GM12878 (cell line): ENCODE measurements at regions not wholly inside any gene's neighbourhood (a gene's known extent, or its start where the extent isn't known, plus 50 kb on each side); places are given as distances from the start of the nearest gene placed in this dataset.

Experiments used
- ATAC-seq: fragments of 200-7000 bp; cut with Tn5 transposase; 3 replicates; pipeline ENCODE4 v1.9.1; 2020; ENCODE audit warnings: mild to moderate bottlenecking, moderate library complexity
- BruUV-seq: library from RNA; stranded (reverse); fragments of 400-500 nt; replicated peaks from 2 replicates; lab custom pipeline; 2021; lab: Mats Ljungman, UMichigan
- CTCF ChIA-PET: fragments of 300-600 bp; sonication (Branson Sonifier 250); formaldehyde crosslinking; extraction: SDS; loops from one replicate; lab custom pipeline; 2021; ENCODE audit warnings: inconsistent platforms; lab: Yijun Ruan, JAX
- POLR2A ChIA-PET: fragments of 350-600 bp; formaldehyde crosslinking; extraction: SDS; loops from one replicate; lab custom pipeline; 2021; ENCODE audit warnings: inconsistent platforms; lab: Charles Lee
- RAD21 ChIA-PET: fragments of 300-600 bp; sonication (Branson Sonifier 250); formaldehyde crosslinking; loops from one replicate; lab custom pipeline; 2023; ENCODE audit warnings: antibody characterized with exemption; ENCODE audit not compliant: unreplicated experiment; lab: Charles Lee
- SMC1A ChIA-PET: fragments of 300-600 bp; sonication (Branson Sonifier 250); formaldehyde crosslinking; loops from one replicate; lab custom pipeline; 2023; ENCODE audit not compliant: unreplicated experiment, uncharacterized antibody; lab: Charles Lee
- DNase-seq: peaks from one replicate; pipeline ENCODE4 v3.0.0-alpha.2; 2011; ENCODE audit warnings: low read depth, low spot score
- FAIRE-seq: peaks from 3 replicates; lab custom pipeline; 2011; peaks lifted over from hg19 to GRCh38; lab: Jason Lieb, UNC
- H2AFZ ChIP-seq: 2 replicates; pipeline ENCODE4 v1.6.0; 2011; ENCODE audit warnings: low read depth, low read length, control low read depth; ENCODE audit not compliant: control insufficient read depth
- H3K27ac ChIP-seq: 2 replicates; pipeline ENCODE4 v1.5.1; 2011; ENCODE audit warnings: control low read depth; ENCODE audit not compliant: control insufficient read depth, insufficient read depth
- H3K27me3 ChIP-seq, 2 experiments: replicated peaks in 1 of 2; 2 replicates each; pipeline versions ENCODE4 v1.6.0 to v1.6.1; 2011; ENCODE audit warnings: low read length in 1 of 2; ENCODE audit not compliant: control insufficient read depth in 2 of 2, insufficient read depth in 2 of 2
- H3K36me3 ChIP-seq, 2 experiments: 2 replicates each; pipeline ENCODE4 v1.5.1; 2011; ENCODE audit warnings: low read length in 1 of 2; ENCODE audit not compliant: control insufficient read depth in 2 of 2, insufficient read depth in 2 of 2
- H3K4me1 ChIP-seq: 2 replicates; pipeline ENCODE4 v1.6.1; 2011; ENCODE audit warnings: mild to moderate bottlenecking, low read length, moderate library complexity, mixed read lengths; ENCODE audit not compliant: control insufficient read depth, insufficient read depth
- H3K4me2 ChIP-seq: 2 replicates; pipeline ENCODE4 v1.6.0; 2011; ENCODE audit warnings: control low read depth; ENCODE audit not compliant: control insufficient read depth, insufficient read depth
- H3K4me3 ChIP-seq: fragments of 200-600 bp; sonication (generic); 2 replicates; pipeline ENCODE4 v1.5.1; 2016
- H3K79me2 ChIP-seq: 2 replicates; pipeline ENCODE4 v1.6.0; 2011; ENCODE audit warnings: low read length; ENCODE audit not compliant: control insufficient read depth, insufficient read depth
- H3K9ac ChIP-seq: 2 replicates; pipeline ENCODE4 v1.8.0; 2011; ENCODE audit warnings: low read length, control low read depth, mixed read lengths; ENCODE audit not compliant: control insufficient read depth, insufficient read depth
- H3K9me3 ChIP-seq: replicated peaks from 3 replicates; pipeline ENCODE4 v1.5.1; 2011; ENCODE audit warnings: mild to moderate bottlenecking, low read length; ENCODE audit not compliant: control insufficient read depth, insufficient read depth
- H4K20me1 ChIP-seq: 2 replicates; pipeline ENCODE4 v1.6.0; 2011; ENCODE audit not compliant: control insufficient read depth, insufficient read depth
- ASH2L ChIP-seq: fragments of 300-600, 200-600 bp; sonication (generic); IDR thresholded peaks from 2 replicates; pipeline ENCODE4 v1.6.1; 2017; ENCODE audit warnings: low read depth, mild to moderate bottlenecking, borderline replicate concordance
- ATF7 ChIP-seq: fragments of 450-650 bp; IDR thresholded peaks from 2 replicates; pipeline ENCODE4 v1.6.1; 2016; ENCODE audit warnings: low read depth, mild to moderate bottlenecking
- BRCA1 ChIP-seq: IDR thresholded peaks from 2 replicates; pipeline ENCODE4 v1.6.1; 2011; ENCODE audit warnings: low read depth, low read length, improper control_type of control experiment
- CHD4 ChIP-seq: fragments of 200-600 bp; sonication (generic); IDR thresholded peaks from 2 replicates; pipeline ENCODE4 v1.6.1; 2016; ENCODE audit warnings: mild to moderate bottlenecking
- FOXK2 ChIP-seq: fragments of 450-650 bp; IDR thresholded peaks from 2 replicates; pipeline ENCODE4 v1.6.1; 2017; ENCODE audit warnings: mild to moderate bottlenecking, moderate library complexity
- GABPA ChIP-seq: IDR thresholded peaks from 2 replicates; pipeline ENCODE4 v1.6.1; 2014; ENCODE audit warnings: antibody characterized with exemption, low read depth, mild to moderate bottlenecking, inconsistent platforms
- IRF3 ChIP-seq: fragments of 450-650 bp; IDR thresholded peaks from 2 replicates; pipeline ENCODE4 v1.6.1; 2014; ENCODE audit warnings: mild to moderate bottlenecking
- MTA3 ChIP-seq: IDR thresholded peaks from 2 replicates; pipeline ENCODE4 v1.6.1; 2012; ENCODE audit warnings: low read length, inconsistent platforms, borderline replicate concordance
- MYB ChIP-seq: fragments of 150-350 bp; IDR thresholded peaks from 2 replicates; pipeline ENCODE4 v1.6.1; 2014; ENCODE audit warnings: mild to moderate bottlenecking, low read depth, low read length, borderline replicate concordance
- NR2C1 ChIP-seq: fragments of 450-650 bp; IDR thresholded peaks from 2 replicates; pipeline ENCODE4 v1.6.1; 2017; ENCODE audit warnings: antibody characterized with exemption, mild to moderate bottlenecking, moderate library complexity
- RBBP5 ChIP-seq: fragments of 200-600 bp; sonication (generic); conservative IDR thresholded peaks from 2 replicates; pipeline ENCODE4 v1.6.1; 2016
- SIN3A ChIP-seq: IDR thresholded peaks from 2 replicates; pipeline ENCODE4 v1.6.1; 2012; ENCODE audit warnings: low read depth, low read length, improper control_type of control experiment
- SMC3 ChIP-seq: IDR thresholded peaks from 2 replicates; pipeline ENCODE4 v1.6.1; 2011; ENCODE audit warnings: low read length, improper control_type of control experiment, borderline replicate concordance
- STAT1 ChIP-seq: fragments of 450-650 bp; conservative IDR thresholded peaks from 2 replicates; pipeline ENCODE4 v1.6.1; 2014; ENCODE audit warnings: antibody characterized with exemption, mild to moderate bottlenecking
- TBL1XR1 ChIP-seq: IDR thresholded peaks from 2 replicates; pipeline ENCODE4 v1.6.1; 2012; ENCODE audit warnings: low read depth, low read length, improper control_type of control experiment
- TCF12 ChIP-seq: IDR thresholded peaks from 2 replicates; pipeline ENCODE4 v1.6.1; 2011; ENCODE audit warnings: low read depth, mild to moderate bottlenecking, low read length
- WGBS: methylation state at CpG from one replicate; pipeline ENCODE4 v1.1.6; 2016; ENCODE audit warnings: low lambda C conversion rate; ENCODE audit not compliant: insufficient replicate concordance, insufficient coverage; ENCODE audit errors: missing lambda C conversion rate; 5-methylcytosine and 5-hydroxymethylcytosine counted together
- in situ Hi-C: fragments of 300-500 bp; cut with MboI; formaldehyde crosslinking; loops from 9 replicates; pipeline ENCODE4 v1.14.3; 2018; ENCODE audit warnings: mixed read lengths
- intact Hi-C: fragments of 100-400 bp; cut with micrococcal nuclease; formaldehyde crosslinking; loops from one replicate; pipeline ENCODE4 v1.14.2; 2022; ENCODE audit not compliant: unreplicated experiment
- TF ChIP-seq, protein P1 (sequence below): IDR thresholded peaks from 2 replicates; pipeline ENCODE4 v1.6.1; 2012; ENCODE audit warnings: improper control_type of control experiment, low read depth, low read length; ENCODE audit not compliant: insufficient replicate concordance
- TF ChIP-seq, protein P2 (sequence below): IDR thresholded peaks from 2 replicates; pipeline ENCODE4 v1.6.1; 2012; ENCODE audit warnings: low read length, inconsistent platforms

GRCh38 chr17:72064606-72065193 lies 56.1 kb upstream of the SOX9 start (continued):
- TF ChIP-seq, protein P1, sequence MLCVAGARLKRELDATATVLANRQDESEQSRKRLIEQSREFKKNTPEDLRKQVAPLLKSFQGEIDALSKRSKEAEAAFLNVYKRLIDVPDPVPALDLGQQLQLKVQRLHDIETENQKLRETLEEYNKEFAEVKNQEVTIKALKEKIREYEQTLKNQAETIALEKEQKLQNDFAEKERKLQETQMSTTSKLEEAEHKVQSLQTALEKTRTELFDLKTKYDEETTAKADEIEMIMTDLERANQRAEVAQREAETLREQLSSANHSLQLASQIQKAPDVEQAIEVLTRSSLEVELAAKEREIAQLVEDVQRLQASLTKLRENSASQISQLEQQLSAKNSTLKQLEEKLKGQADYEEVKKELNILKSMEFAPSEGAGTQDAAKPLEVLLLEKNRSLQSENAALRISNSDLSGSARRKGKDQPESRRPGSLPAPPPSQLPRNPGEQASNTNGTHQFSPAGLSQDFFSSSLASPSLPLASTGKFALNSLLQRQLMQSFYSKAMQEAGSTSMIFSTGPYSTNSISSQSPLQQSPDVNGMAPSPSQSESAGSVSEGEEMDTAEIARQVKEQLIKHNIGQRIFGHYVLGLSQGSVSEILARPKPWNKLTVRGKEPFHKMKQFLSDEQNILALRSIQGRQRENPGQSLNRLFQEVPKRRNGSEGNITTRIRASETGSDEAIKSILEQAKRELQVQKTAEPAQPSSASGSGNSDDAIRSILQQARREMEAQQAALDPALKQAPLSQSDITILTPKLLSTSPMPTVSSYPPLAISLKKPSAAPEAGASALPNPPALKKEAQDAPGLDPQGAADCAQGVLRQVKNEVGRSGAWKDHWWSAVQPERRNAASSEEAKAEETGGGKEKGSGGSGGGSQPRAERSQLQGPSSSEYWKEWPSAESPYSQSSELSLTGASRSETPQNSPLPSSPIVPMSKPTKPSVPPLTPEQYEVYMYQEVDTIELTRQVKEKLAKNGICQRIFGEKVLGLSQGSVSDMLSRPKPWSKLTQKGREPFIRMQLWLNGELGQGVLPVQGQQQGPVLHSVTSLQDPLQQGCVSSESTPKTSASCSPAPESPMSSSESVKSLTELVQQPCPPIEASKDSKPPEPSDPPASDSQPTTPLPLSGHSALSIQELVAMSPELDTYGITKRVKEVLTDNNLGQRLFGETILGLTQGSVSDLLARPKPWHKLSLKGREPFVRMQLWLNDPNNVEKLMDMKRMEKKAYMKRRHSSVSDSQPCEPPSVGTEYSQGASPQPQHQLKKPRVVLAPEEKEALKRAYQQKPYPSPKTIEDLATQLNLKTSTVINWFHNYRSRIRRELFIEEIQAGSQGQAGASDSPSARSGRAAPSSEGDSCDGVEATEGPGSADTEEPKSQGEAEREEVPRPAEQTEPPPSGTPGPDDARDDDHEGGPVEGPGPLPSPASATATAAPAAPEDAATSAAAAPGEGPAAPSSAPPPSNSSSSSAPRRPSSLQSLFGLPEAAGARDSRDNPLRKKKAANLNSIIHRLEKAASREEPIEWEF, result no peak
- TF ChIP-seq SMC3 (no peak), ASH2L (no peak), GABPA (no peak)

DNA sequence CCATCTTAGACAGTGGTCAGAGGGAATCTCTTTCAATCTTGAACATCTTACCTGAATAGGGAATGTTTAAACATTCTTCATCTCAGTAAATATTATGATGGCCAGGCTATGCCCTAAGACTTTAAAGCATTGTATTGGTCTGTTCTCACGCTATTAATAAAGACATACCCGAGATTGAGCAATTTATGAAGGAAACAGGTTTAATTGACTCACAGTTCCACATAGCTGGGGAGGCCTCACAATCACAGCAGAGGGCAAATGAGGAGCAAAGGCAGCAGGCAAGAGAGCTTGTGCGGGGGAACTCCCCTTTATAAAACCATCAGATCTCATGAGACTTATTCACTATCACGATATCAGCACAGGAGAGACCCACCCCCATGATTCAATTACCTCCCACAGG lies 55.3 kb upstream of the SOX9 start:
- FAIRE-seq (no peak), DNase-seq (no peak), ATAC-seq (no peak)
- BruUV-seq, result no TSS peak
- Histone ChIP-seq H3K4me3 (no peak overlapping the region), H3K27me3 (no peaks in the 10 kb centered on the region), H3K27ac (no peak overlapping the region), H2AFZ (no peak overlapping the region), H3K9me3 (peaks cover 6% of the 10 kb centered on the region), H3K79me2 (no peaks in the 10 kb centered on the region), H3K4me1 (no peaks in the 10 kb centered on the region), H4K20me1 (no peaks in the 10 kb centered on the region), H3K4me2 (no peak overlapping the region), H3K36me3 (no peaks in the 10 kb centered on the region), H3K9ac (no peak overlapping the region)
- POLR2A ChIA-PET, result no interaction called here
- RAD21 ChIA-PET, result no interaction called here
- CTCF ChIA-PET, result interaction anchor here (0.9 kb wide), 1 partner anchor 22 kb away, joined by 3 read pairs; no protein-coding TSS in a partner anchor
- SMC1A ChIA-PET, result interaction anchor here (1.6 kb wide), 1 partner anchor 9 kb away, joined by 5 read pairs; no protein-coding TSS in a partner anchor
- 46% methylated on average over 4 of the region's 4 CpGs for WGBS
- in situ Hi-C loops (no loop called here), intact Hi-C loops (no loop called here)
- TF ChIP-seq, protein P2, sequence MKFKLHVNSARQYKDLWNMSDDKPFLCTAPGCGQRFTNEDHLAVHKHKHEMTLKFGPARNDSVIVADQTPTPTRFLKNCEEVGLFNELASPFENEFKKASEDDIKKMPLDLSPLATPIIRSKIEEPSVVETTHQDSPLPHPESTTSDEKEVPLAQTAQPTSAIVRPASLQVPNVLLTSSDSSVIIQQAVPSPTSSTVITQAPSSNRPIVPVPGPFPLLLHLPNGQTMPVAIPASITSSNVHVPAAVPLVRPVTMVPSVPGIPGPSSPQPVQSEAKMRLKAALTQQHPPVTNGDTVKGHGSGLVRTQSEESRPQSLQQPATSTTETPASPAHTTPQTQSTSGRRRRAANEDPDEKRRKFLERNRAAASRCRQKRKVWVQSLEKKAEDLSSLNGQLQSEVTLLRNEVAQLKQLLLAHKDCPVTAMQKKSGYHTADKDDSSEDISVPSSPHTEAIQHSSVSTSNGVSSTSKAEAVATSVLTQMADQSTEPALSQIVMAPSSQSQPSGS, result no peak
- TF ChIP-seq IRF3 (no peak), CHD4 (no peak), TCF12 (no peak), MTA3 (no peak), TBL1XR1 (no peak), STAT1 (no peak), FOXK2 (no peak), MYB (no peak), SIN3A (no peak), NR2C1 (no peak), RBBP5 (no peak), BRCA1 (no peak), ATF7 (no peak)
